ENCODE measurements at regions not wholly inside any gene's neighbourhood (a gene's known extent, or its start where the extent isn't known, plus 50 kb on each side); places are given as distances from the start of the nearest gene placed in this dataset.
"Not testable (repeated sequence)": the region's sequence is repeated elsewhere in the genome, so short reads cannot be mapped to it uniquely, and the experiment has no call there.

DNA sequence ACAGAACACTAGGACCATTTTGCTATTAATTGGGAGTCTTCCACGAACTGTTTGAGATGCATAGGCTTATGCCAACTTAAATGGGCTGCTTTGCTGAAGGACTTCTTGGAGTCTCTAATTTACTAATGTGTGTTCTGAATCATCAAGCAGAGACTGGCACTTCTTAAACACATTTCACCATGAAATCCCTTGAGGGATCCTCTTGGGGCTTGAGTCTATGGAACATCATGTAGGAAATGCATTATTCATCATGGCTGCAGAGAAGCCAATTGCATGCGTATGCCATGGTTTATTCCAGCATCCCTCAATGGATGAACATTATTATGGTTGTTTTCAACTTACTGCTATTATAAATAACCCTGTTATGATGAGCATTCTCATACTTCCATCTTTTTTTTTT, 73.4 kb downstream of the FGD2 start:
- no peak for DNase-seq (ENCODE audit: low read depth)

DNA sequence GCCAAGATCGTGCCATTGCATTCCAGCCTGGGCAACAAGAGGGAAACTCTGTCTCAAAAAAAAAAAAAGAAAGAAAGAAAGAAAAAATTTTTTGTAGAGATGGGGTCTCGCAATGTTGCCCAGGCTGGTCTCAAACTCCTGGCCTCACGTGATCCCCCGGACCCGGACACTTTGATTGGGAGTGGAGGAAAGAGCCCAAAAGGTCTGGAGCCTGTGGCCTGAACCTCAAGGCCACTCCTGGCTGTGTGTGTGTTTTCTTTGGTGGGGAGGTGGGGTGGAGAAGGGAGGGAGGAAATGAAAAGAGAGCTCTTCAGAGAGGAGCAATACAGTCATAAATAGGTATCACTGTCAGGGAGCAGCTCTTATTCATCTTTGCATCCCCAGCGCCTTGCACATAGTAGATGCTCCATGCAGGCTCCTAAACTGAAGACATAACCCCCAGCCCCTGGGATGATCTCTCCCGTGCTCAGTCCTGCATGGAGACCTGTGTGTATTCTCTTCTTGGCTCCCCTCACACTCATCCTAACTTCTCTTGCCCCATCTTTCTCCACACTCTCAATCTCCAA, 75.7 kb downstream of the FGD2 start:
- no peak for DNase-seq (ENCODE audit: low read depth)

DNA sequence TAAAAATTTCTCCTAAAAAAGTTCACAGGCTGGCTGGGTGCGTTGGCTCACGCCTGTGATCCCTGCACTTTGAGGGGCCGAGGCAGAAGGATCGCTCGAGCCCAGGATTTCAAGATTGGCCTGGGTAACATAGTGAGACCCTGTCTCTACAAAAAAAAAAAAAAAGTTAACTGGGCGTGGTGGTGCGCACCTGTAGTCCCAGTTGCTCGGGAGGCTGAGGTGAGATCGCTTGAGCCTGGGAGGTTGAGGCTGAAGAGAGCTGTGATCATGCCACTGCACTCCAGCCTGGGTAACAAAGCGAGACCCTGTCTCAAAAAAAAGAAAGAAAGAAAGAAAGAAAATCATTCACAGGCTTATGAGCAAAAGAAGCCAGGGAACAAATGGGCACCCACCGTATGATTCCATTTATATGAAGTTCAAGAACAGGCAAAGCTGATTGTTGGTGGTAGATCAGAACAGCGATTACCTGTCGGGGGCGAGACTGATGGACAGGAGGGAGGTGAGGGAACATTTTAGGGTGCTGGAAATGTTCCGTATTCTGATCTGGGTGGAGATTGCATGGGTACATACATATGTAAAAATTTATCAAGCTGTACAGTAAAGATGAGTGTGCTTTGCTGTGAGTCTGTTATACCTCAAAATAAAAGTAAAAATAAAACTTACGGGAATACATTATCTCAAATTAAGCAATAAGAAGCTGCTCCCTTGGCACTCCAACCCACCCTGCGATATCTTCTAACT, 77.1 kb downstream of the FGD2 start:
- DNase-seq (ENCODE audit: low read depth): no peak

DNA sequence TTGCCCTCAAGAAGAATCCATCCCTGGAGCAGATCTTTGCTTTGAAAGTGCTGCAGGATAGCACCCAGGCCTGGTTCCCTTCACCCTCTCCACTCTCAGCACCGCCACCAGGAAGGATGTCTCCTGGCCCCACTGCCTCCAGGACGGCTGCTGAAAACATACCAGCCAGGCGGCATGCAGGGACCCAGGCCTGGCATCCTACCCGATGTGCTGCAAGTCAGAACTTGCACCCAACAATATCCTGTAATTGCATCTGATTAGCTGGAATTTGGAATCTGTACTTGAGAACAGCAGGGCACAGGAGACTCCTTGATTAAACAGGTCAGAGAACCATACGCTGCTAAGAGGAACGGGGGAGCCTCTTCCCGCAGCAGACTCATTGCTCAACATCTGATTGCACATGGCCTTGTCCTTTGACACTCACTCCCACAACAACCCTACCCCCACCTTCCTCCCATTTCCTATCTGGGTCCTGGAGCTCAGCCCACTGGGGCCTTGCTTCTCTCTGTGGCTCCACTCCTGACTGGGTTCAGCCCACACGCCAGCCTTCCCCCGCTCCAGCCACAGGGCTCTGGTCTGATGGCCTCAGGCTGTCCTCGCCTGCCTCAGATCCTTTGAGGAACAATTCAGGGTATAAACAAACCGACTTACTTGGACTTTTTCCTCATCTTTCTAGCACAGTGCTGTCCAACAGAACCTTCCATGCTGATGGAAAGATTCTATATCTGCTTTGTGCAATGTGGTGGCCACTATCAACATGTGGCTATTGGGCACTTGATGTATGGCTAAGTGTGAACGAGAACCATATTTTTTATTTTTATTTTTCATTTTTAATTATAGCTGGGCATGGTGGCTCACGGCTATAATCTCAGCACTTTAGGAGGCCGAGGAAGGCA, 78.0 kb downstream of the FGD2 start:
- peak; percentile 82 for DNase-seq (ENCODE audit: low read depth)

DNA sequence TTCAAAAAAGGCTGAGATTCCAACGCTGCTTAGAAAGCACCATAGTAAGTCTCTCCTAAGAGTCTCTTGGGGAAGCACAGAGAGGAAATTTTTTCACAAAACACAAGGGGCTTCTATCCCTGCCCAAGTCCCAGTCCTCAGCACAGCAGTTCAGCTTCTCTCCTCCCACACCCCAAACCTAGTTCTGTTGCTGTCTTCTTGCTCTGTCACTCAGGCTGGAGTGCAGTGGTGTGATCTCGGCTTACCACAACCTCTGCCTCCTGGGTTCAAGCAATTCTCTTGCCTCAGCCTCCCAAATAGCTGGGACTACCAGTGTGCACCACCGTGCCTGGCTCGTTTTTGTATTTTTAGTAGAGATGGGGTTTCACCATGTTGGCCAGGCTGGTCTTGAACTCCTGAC, 79.2 kb downstream of the FGD2 start:
- not testable (repeated sequence) for DNase-seq (ENCODE audit: low read depth)

DNA sequence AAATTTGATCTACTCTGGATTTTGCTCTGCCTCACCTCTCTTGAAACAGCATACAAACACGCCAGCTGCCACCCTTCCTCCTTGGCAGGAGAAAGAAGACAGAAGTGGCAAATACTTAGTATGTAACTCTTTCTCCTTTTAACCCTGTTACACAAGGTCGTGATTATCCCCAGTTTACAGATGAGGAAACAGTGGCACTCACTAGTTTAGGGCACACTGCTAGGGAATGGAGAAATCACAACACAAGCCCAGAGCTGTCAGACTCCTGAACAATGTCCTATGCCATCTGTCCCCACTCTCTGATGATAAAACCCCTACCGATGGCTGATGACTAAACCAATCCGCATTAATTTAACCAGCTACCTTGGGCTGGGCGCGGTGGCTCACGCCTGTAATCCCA, 79.7 kb downstream of the FGD2 start:
- DNase-seq (ENCODE audit: low read depth): no peak

DNA sequence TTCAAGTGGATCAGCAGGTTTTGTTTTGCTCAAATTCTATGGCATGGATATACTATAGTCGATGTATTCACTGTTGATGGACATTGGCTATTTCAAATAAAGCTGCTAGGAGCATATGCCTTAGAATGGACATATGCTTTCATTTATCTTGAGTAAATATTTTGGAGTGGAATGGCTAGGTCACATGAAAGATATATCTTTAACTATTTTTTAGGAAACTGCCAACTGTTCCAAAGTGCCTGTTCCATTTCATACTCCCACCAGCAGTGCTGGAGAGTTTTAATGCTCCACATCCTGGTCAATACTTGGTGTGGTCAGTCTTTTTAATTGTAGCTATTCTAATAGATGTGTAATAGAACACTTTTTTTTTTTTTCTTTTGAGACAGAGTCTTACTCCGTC, 81.1 kb upstream of the PIM1 start:
- DNase-seq (ENCODE audit: low read depth): no peak

DNA sequence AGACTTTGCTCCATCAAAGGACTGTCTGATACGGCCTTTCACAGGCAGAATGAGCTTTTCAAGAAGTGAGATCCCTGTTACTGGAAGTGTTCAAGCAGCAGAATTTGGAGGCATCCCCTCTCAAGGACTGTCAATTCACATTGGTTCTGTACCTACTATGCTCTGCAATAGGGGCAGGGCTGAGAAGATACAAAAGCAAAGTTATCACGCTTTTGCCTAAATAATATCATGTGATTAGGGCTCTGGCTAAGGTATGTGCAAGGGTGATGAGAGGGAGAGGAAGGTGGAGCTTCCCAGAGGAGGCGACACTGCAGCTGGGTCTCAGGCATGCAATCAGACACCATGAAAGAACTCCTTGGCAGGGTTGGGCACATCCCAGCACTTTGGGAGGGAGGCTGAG, 80.2 kb upstream of the PIM1 start:
- DNase-seq (ENCODE audit: low read depth): no peak

DNA sequence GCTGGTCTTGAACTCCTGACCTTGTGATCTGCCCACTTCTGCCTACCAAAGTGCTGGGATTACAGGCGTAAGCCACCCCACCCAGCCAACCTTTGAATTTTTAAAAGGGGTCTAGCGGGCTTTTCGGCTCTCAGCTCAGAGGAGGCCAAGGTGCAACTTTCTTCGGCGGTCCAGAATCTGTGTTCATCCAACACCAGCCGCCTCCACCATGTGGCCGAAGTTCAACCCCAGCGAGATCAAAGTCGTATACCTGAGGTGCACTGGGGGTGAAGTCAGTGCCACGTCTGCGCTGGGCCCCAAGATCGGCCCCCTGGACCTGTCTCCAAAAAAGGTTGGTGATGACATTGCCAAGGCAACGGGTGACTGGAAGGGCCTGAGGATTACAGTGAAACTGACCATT, 78.8 kb upstream of the PIM1 start:
- DNase-seq (ENCODE audit: low read depth): not testable (repeated sequence)

DNA sequence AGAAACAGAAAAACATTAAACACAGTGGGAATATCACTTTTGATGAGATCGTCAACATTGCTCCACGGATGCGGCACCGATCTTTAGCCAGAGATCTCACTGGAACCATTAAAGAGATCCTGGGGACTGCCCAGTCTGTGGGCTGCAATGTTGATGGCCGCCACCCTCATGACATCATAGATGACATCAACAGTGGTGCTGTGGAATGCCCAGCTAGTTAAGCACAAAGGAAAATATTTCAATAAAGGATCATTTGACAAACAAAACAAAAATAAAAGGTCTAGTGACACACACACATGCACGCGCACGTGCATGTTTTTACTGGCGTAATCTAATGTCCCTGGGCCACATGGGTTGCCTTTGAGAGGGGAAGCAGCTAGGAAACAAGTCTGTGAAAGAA, 78.4 kb upstream of the PIM1 start:
- DNase-seq (ENCODE audit: low read depth): not testable (repeated sequence)

DNA sequence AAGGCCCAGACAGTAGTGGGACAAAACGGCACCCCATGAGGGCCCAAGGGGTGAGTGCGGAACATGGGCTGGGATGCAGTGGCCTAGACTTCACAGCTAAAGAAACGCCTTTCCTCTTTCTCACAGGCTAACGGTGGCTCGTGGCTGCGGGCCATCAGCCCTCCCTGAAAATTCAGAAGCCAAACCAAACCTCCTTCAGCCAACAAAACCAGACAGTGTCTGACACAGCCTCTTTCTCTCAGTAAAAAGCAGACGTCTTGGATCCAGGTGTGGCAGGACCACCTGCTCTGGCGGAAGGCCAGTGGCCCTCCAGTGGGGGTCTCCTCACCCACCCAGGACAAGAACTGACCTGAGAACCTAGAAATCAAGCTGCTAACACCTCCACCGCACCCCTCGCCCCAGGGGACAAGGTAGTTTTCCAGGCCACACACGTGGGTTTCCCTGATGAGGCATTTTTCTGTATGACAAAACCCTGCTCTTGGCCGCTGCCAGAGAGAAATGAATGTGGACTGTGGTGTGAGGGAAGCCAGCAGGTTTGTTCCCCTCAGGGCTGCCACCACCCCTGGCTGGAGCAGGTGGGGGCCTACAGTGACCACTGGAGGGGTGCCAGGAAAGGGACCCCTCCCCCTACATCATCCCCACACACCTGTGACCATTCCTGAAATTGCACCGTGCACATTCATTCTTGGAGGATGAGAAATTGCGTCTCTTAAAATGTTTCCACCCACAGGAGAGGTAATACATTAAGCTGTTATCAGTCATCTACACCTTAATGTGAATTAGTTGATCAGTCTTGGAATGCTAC, 76.8 kb upstream of the PIM1 start:
- DNase-seq (ENCODE audit: low read depth): no peak

DNA sequence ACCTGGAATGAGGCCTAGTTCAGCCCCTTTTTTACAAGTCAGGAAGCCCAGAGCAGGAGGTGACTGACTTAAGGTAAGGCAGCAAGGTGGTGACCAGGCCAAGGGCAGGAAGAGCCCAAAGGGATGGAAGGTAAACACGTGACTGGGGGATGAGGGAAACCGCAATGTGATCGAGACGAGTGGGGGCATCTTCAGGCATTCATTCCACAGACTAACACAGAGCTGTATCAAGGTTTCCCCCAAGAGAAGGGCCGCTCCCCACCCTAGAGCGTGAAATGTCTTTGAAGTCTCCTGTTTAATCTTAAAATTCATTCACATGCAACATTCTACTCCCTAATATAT, 76.3 kb upstream of the PIM1 start:
- no peak for DNase-seq (ENCODE audit: low read depth)

DNA sequence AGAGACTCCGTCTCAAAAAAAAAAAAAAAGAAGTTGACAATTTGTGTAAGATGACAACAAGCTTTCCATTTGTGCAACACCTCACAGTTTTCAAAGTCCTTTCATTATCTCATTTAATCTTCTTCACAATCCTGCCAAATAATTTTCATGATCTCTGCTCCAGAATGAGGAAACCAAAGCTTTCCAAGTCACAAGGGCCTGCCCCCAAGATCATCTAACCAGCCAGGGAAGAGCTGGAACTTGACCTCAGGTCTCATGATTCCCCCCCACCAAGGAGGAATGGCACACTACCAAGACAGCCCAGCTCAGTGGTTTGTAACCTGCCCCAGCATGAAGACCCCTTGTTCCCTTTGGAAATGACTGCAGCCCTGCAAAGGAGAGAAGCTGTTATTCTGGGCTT, 74.0 kb upstream of the PIM1 start:
- DNase-seq (ENCODE audit: low read depth): no peak

DNA sequence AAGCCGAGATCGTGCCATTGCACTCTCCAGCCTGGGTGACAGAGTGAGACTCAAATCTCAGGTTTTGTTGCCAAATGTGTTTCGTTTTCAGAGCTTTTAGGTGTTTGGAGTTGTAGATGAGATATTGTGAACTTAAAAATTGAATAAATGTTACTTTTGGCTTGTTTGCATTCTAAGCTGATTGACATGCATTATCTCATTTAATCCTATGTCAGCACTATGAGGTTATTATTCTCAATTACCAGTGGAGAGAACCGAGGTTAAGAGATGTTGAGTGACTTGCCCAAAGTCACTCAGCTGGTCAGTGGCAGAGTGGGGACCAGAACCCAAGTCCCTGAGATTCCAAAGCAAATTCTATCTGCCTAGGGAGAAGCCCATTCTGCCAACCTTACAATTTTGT, 72.6 kb upstream of the PIM1 start:
- no peak for DNase-seq (ENCODE audit: low read depth)

DNA sequence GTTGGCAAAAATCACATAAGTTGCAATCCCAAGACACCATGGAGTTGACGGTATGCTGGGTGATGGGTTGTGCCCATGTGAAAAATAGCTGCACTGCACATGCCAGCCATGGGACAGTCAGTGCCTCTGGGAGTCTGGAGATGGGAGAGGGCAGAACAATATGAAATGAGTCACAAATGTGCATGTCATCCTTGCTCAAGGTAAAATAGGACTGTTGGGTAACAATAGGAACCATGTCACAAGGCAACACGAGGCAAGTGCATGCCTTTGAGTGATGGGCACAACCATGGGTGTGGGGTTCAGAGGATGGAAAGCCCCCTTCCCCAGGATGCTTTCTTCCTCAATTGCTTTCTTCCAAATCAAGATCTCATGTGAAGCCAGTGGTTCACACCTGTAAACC, 70.5 kb upstream of the PIM1 start:
- DNase-seq (ENCODE audit: low read depth): no peak

DNA sequence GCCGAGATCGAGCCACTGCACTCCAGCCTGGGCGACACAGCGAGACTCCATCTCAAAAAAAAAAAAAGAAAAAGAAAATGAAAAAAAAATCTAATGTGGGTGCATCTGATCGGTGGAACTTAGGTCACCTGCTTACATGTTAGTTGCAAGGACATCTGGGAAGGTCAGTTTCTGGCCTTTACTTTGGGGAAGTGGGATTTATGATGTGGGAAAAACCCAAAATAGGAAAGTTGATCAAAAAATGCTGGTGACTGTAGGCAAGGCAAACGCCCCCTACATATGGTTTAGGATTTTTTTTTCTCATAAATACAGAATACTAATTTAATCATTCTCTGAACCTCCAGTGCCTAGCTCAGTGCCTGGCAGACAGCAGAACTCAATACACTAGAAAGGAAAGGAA, 69.2 kb upstream of the PIM1 start:
- no peak for DNase-seq (ENCODE audit: low read depth)

DNA sequence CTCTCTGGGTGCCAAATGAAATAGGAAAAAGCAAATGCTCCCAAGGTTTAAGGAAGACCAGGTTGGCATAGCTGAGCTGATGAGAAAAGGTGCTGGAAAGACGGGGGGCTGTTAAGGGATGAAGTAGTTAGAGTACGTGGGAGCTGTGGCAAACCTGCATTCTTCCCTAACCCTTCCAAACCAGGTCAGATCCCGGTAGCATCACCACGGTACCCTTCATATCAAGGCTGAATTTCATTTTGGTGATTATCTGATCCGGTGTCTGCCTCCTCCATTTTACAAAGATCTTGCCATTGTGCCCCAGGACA, 68.0 kb upstream of the PIM1 start:
- DNase-seq (ENCODE audit: low read depth): no peak

DNA sequence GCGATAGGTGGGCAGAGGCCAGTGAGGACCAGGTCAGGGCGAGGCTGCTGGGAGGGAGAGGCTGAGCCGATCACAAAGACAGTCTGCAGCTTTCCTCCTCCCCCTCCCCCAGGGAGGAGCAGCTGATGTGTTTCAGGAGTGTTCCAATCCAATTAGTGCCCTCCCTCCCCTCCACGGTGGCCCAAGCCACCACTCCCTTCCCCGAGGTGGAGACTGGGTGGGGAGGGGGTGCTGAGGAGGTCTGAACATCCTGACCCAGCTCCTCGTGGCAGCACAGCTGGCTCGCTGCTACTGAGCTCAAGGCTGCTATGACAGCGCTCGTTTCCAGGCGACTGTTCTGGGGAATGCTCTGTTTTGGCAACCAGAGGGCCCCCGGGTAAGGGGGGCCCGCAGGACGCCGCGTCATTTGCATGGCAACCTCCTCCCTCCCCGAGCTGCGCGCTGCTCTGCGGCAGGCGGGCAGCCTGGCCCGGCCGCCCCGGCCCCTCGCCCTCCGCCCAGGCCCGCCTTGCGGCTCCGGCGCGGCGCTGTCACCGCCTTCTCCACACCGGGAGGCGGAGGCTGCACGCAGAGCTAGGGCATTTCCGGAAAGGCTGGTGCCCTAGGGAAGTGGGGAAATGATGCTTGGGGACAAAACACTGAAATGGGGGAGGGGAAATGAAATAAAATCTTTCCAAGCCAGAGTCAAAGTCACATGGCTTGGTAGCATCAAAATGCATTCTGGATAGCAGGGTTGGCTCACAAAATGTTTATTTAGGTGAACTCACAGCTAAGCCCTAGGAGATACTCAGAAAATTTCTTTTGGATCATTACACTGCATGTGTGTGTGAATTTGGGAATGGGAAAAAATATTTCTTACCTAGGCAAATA, 67.4 kb upstream of the PIM1 start:
- DNase-seq (ENCODE audit: low read depth): peak; percentile 82

DNA sequence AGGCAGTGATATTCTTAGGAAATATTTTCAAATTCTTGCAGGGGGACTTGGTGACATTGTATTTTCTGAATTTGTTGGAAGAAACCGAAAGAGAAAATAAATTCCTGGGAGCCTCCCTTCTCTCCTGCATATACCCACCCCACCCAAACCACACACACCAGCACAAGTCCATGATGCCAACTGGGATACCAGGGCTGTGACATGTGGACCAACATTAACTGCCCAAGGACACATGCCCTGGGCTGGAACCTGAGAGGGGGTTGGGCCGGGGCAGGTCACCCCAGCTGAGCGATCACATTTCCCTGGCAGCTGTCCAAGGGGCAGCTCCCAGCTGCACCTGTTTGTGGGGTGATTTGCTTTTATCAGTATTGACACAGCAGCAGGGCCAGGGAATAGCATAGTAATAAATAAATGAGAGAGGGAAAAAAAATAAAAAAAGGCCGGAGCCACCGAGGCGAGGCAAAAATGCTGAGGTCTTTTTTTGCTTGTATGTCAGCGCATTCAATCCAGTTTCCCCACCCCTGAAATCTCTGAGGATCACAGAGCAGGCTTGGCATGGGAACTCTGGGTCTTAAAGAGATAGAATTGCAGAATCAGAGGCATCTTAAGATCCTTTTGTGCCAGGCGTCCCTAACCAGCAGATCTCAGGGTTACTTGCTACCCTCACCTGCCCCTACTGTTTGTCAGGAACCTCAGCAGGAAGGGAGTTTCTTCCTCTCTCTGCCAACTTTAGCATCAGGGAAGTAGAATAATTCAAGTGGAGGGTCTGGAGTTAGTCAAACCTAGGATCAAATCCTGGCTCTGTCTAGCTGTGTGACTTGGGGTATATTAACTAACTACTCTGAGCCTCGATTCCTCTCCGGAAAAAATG, 66.5 kb upstream of the PIM1 start:
- peak; percentile 3 for DNase-seq (ENCODE audit: low read depth)

DNA sequence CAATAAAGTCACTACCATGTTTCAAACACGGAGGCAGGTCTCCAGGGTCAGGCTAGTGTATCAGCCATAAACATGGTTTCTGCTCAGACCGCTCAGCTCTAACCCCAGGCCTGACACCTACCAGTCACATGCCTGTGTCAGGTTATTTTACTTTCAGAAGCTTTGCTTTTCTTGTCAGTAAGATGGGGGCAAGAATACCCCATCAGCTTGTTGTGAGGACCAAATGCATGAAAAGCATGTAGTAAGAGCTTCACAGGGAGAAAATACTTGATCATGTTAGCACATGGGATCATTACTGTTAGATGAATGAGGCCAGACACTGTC, 65.2 kb upstream of the PIM1 start:
- no peak for DNase-seq (ENCODE audit: low read depth)

Data from iris pigment epithelial cell (primary cell).